IMR-90 (cell line): ENCODE measurements at regions not wholly inside any gene's neighbourhood (a gene's known extent, or its start where the extent isn't known, plus 50 kb on each side); places are given as distances from the start of the nearest gene placed in this dataset.

Experiments used
- ATAC-seq: fragments of 200-7000 bp; cut with Tn5 transposase; 2 replicates; pipeline ENCODE4 v1.9.1; 2020; ENCODE audit warnings: low read depth, mild to moderate bottlenecking, moderate library complexity
- BruUV-seq: library from RNA; stranded (reverse); fragments of 400-500 nt; replicated peaks from 2 replicates; lab custom pipeline; 2021; lab: Mats Ljungman, UMichigan
- CTCF ChIA-PET: fragments of 300-600 bp; formaldehyde crosslinking; extraction: SDS; loops from one replicate; lab custom pipeline; 2021; ENCODE audit warnings: antibody characterized with exemption; lab: Yijun Ruan, JAX
- POLR2A ChIA-PET: fragments of 300-600 bp; sonication (Branson Sonifier 250); formaldehyde crosslinking; loops from one replicate; lab custom pipeline; 2022; ENCODE audit warnings: antibody characterized with exemption; ENCODE audit not compliant: unreplicated experiment; lab: Charles Lee
- DNase-seq: peaks from one replicate; pipeline ENCODE4 v3.0.0; 2013
- H2AFZ ChIP-seq: replicated peaks from 2 replicates; pipeline ENCODE3; 2013; ENCODE audit warnings: low read length, mild to moderate bottlenecking; ENCODE audit not compliant: poor library complexity
- H2AK5ac ChIP-seq: 2 replicates; pipeline ENCODE4 v1.6.1; 2013; ENCODE audit warnings: low read depth, low read length, inconsistent platforms
- H2AK9ac ChIP-seq: replicated peaks from 2 replicates; pipeline ENCODE3; 2013; ENCODE audit warnings: mild to moderate bottlenecking, low read depth, low read length, moderate library complexity; ENCODE audit not compliant: poor library complexity
- H2BK120ac ChIP-seq: 2 replicates; pipeline ENCODE4 v1.6.1; 2013; ENCODE audit warnings: low read depth, low read length, inconsistent platforms
- H2BK15ac ChIP-seq: 3 replicates; pipeline ENCODE4 v1.6.1; 2013; ENCODE audit warnings: low read depth, low read length, inconsistent platforms
- H2BK20ac ChIP-seq: 2 replicates; pipeline ENCODE4 v1.6.1; 2013; ENCODE audit warnings: low read depth, mild to moderate bottlenecking, inconsistent platforms, low read length, moderate library complexity
- H2BK5ac ChIP-seq: 2 replicates; pipeline ENCODE4 v1.6.1; 2013; ENCODE audit warnings: mild to moderate bottlenecking, low read depth, low read length, inconsistent platforms; ENCODE audit not compliant: poor library complexity, severe bottlenecking
- H3K14ac ChIP-seq: replicated peaks from 2 replicates; pipeline ENCODE4 v1.6.1; 2013; ENCODE audit warnings: low read depth, low read length, inconsistent platforms
- H3K18ac ChIP-seq: 2 replicates; pipeline ENCODE4 v1.6.1; 2013; ENCODE audit warnings: low read depth, low read length, control low read depth
- H3K23ac ChIP-seq: 2 replicates; pipeline ENCODE4 v1.6.1; 2013; ENCODE audit warnings: low read depth, low read length, inconsistent platforms
- H3K27ac ChIP-seq: 2 replicates; pipeline ENCODE4 v1.5.1; 2013; ENCODE audit warnings: mild to moderate bottlenecking, control low read depth, low read length; ENCODE audit not compliant: insufficient read depth
- H3K27me3 ChIP-seq: 2 replicates; pipeline ENCODE4 v1.6.1; 2013; ENCODE audit warnings: low read length; ENCODE audit not compliant: control insufficient read depth, insufficient read depth
- H3K36me3 ChIP-seq: 2 replicates; pipeline ENCODE4 v1.6.1; 2013; ENCODE audit warnings: low read length, mixed read lengths; ENCODE audit not compliant: control insufficient read depth, insufficient read depth
- H3K4ac ChIP-seq: 2 replicates; pipeline ENCODE4 v1.6.1; 2013; ENCODE audit warnings: low read depth, low read length, inconsistent platforms
- H3K4me1 ChIP-seq: 2 replicates; pipeline ENCODE4 v1.6.1; 2013; ENCODE audit warnings: low read length, mixed read lengths; ENCODE audit not compliant: control insufficient read depth, insufficient read depth
- H3K4me2 ChIP-seq: 2 replicates; pipeline ENCODE4 v1.6.1; 2013; ENCODE audit warnings: low read depth, mild to moderate bottlenecking, control low read depth, low read length, moderate library complexity
- H3K4me3 ChIP-seq: 2 replicates; pipeline ENCODE4 v1.5.1; 2013; ENCODE audit warnings: low read depth, mild to moderate bottlenecking, control low read depth, low read length, moderate library complexity; ENCODE audit not compliant: insufficient read depth
- H3K56ac ChIP-seq: 2 replicates; pipeline ENCODE4 v1.6.1; 2013; ENCODE audit warnings: low read length, inconsistent platforms; ENCODE audit not compliant: insufficient read depth; ENCODE audit errors: extremely low read depth
- H3K79me1 ChIP-seq, 2 experiments: 2 replicates each; pipeline ENCODE4 v1.6.1; 2013; ENCODE audit warnings: low read length in 2 of 2, inconsistent platforms in 1 of 2, low read depth in 1 of 2
- H3K9ac ChIP-seq: 2 replicates; pipeline ENCODE4 v1.6.1; 2013; ENCODE audit warnings: low read depth, low read length, control low read depth
- H3K9me1 ChIP-seq: 2 replicates; pipeline ENCODE4 v1.6.1; 2013; ENCODE audit warnings: low read length, inconsistent platforms; ENCODE audit not compliant: insufficient read depth
- H3K9me3 ChIP-seq: 2 replicates; pipeline ENCODE4 v1.6.1; 2013; ENCODE audit warnings: low read length; ENCODE audit not compliant: control insufficient read depth, insufficient read depth
- H4K20me1 ChIP-seq: 2 replicates; pipeline ENCODE4 v1.6.1; 2013; ENCODE audit warnings: low read length, inconsistent platforms; ENCODE audit not compliant: insufficient read depth
- H4K5ac ChIP-seq: 2 replicates; pipeline ENCODE4 v1.6.1; 2013; ENCODE audit warnings: mild to moderate bottlenecking, low read depth, low read length, control low read depth
- H4K8ac ChIP-seq, 2 experiments: 2 replicates each; pipeline ENCODE4 v1.6.1; 2013; ENCODE audit warnings: low read depth in 2 of 2, low read length in 2 of 2, control low read depth in 1 of 2, inconsistent platforms in 1 of 2
- H4K91ac ChIP-seq: 2 replicates; pipeline ENCODE4 v1.6.1; 2013; ENCODE audit warnings: low read depth, low read length, inconsistent platforms; ENCODE audit not compliant: insufficient read depth
- MXI1 ChIP-seq: IDR thresholded peaks from 2 replicates; pipeline ENCODE4 v1.6.1; 2012; ENCODE audit warnings: low read depth, mild to moderate bottlenecking, low read length, moderate library complexity, borderline replicate concordance
- WGBS, 2 experiments: methylation state at CpG; one replicate each; pipeline versions ENCODE4 v1.1.5 to v1.1.7; 2013; ENCODE audit warnings: missing lambda C conversion rate in 2 of 2; ENCODE audit not compliant: insufficient read length in 1 of 2; ENCODE audit errors: extremely low coverage in 2 of 2; 5-methylcytosine and 5-hydroxymethylcytosine counted together
- dilution Hi-C: fragments of 300-500 bp; cut with HindIII; formaldehyde crosslinking; loops from one replicate; pipeline ENCODE4 v1.14.3; 2018; ENCODE audit warnings: low sequenced_read_pairs; ENCODE audit not compliant: unreplicated experiment
- in situ Hi-C: fragments of 300-500 bp; cut with MboI; formaldehyde crosslinking; loops from 3 replicates; pipeline ENCODE4 v1.14.3; 2019; ENCODE audit warnings: low sequenced_read_pairs, inconsistent platforms, mixed read lengths
- intact Hi-C: fragments of 100-400 bp; cut with micrococcal nuclease; formaldehyde crosslinking; loops from 2 replicates; pipeline ENCODE4 v1.10.0; 2022

DNA sequence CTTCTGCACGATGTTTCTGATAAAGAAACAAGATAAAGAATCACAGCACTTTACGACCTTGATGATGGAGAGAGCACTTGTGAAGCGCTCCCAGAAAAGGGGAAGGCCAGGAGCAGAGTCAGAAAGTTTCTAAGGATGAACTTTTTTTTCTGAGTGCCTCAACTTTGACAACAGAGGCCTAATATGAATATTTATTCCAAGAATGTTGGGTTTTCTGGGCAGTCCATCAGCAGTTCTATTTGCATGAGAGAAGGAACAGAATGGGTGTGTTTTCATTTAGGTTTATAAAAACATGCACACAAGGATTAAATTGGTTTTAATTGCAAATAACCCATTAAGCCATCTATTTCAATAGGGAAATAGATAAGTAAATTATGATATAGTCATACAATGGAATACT lies 204.9 kb downstream of the SIM1 start:
- Histone ChIP-seq H3K79me1 (no peaks in the 10 kb centered on the region), H3K18ac (no peak overlapping the region), H3K9ac (no peak overlapping the region), H3K36me3 (no peaks in the 10 kb centered on the region), H2BK15ac (no peak overlapping the region), H4K8ac (no peak overlapping the region), H4K20me1 (no peaks in the 10 kb centered on the region), H2AK5ac (no peak overlapping the region), H3K9me3 (no peaks in the 10 kb centered on the region), H3K27ac (no peak overlapping the region), H2BK120ac (no peak overlapping the region), H3K4me3 (no peak overlapping the region), H3K4me1 (no peaks in the 10 kb centered on the region; the same call in 1 of the 2 replicates), H3K27me3 (no peaks in the 10 kb centered on the region), H3K9me1 (no peaks in the 10 kb centered on the region), H3K14ac (no peak overlapping the region), H4K91ac (no peak overlapping the region), H3K4ac (no peak overlapping the region), H3K23ac (no peak overlapping the region), H2BK20ac (no peak overlapping the region), H2AFZ (no peak overlapping the region), H3K56ac (no peak overlapping the region), H2BK5ac (no peak overlapping the region), H4K5ac (no peak overlapping the region), H3K4me2 (no peak overlapping the region), H2AK9ac (no peak overlapping the region)
- ATAC-seq (no peak), DNase-seq (no peak)
- in situ Hi-C loops, result no loop called here
- BruUV-seq, result no TSS peak
- ChIA-PET CTCF (no interaction called here), POLR2A (no interaction called here)
- dilution Hi-C loops, result no loop called here
- WGBS, 2 experiments, result no CpG with 5 or more reads among the region's 3 CpGs
- intact Hi-C loops, result no loop called here
- no peak for TF ChIP-seq MXI1
